CD14-positive monocyte (primary cell): ENCODE measurements at regions not wholly inside any gene's neighbourhood (a gene's known extent, or its start where the extent isn't known, plus 50 kb on each side); places are given as distances from the start of the nearest gene placed in this dataset.

Experiments
- DNase-seq, 3 donors: peaks; one replicate each; pipeline ENCODE4 v3.0.0-alpha.2; 2011 to 2022
- H2AFZ ChIP-seq: 2 replicates; pipeline ENCODE4 v1.6.0; 2012; ENCODE audit warnings: mild to moderate bottlenecking, low read depth, low read length, inconsistent platforms; ENCODE audit not compliant: insufficient read depth, poor library complexity, severe bottlenecking
- H3K27ac ChIP-seq, 2 donors: 1 replicate in 1 of 2; 2 replicates in 1 of 2; pipeline ENCODE4 v1.5.1; 2012 to 2013; ENCODE audit warnings: low read length in 2 of 2, control low read depth in 1 of 2, inconsistent platforms in 1 of 2, low read depth in 1 of 2, mild to moderate bottlenecking in 1 of 2
- H3K27me3 ChIP-seq, 2 donors: one replicate each; pipeline versions ENCODE4 v1.6.0 to v1.6.1; 2011 to 2013; ENCODE audit warnings: low read length in 2 of 2; ENCODE audit not compliant: control insufficient read depth in 2 of 2, insufficient read depth in 2 of 2
- H3K36me3 ChIP-seq, 2 donors: replicated peaks in 1 of 2; 1 replicate in 1 of 2; 2 replicates in 1 of 2; pipeline versions ENCODE4 v1.5.1 to v1.6.1; 2012 to 2013; ENCODE audit warnings: low read length in 2 of 2, control low read depth in 1 of 2, inconsistent platforms in 1 of 2, mild to moderate bottlenecking in 1 of 2; ENCODE audit not compliant: insufficient read depth in 2 of 2, control insufficient read depth in 1 of 2
- H3K4me1 ChIP-seq, 2 donors: 1 replicate in 1 of 2; 2 replicates in 1 of 2; pipeline versions ENCODE4 v1.5.1 to v1.6.1; 2012 to 2013; ENCODE audit warnings: low read length in 2 of 2, control low read depth in 1 of 2, inconsistent platforms in 1 of 2, mild to moderate bottlenecking in 1 of 2, moderate library complexity in 1 of 2; ENCODE audit not compliant: insufficient read depth in 2 of 2, control insufficient read depth in 1 of 2
- H3K4me2 ChIP-seq: replicated peaks from 2 replicates; pipeline ENCODE3; 2012; ENCODE audit warnings: low read length, moderate library complexity, mild to moderate bottlenecking; ENCODE audit not compliant: poor library complexity, severe bottlenecking; ENCODE audit errors: extremely low read depth
- H3K4me3 ChIP-seq, 3 experiments: fragments of 200-600 bp in 1 of 3; sonication (generic) in 1 of 3; replicated peaks in 1 of 3; 1 replicate in 2 of 3; 2 replicates in 1 of 3; pipeline ENCODE4 v1.5.1; 2011 to 2013; ENCODE audit warnings: low read length in 3 of 3, mild to moderate bottlenecking in 3 of 3, control low read depth in 2 of 3, low read depth in 2 of 3, inconsistent platforms in 1 of 3, moderate library complexity in 1 of 3
- H3K79me2 ChIP-seq: 2 replicates; pipeline ENCODE4 v1.6.0; 2012; ENCODE audit warnings: mild to moderate bottlenecking, control low read depth, inconsistent platforms, low read length, moderate library complexity; ENCODE audit not compliant: insufficient read depth
- H3K9ac ChIP-seq: 2 replicates; pipeline ENCODE4 v1.6.0; 2017; ENCODE audit warnings: low read length, mild to moderate bottlenecking; ENCODE audit not compliant: insufficient read depth, poor library complexity, severe bottlenecking
- H3K9me3 ChIP-seq, 2 donors: replicated peaks in 1 of 2; 1 replicate in 1 of 2; 2 replicates in 1 of 2; pipeline versions ENCODE4 v1.5.1 to v1.6.1; 2012 to 2013; ENCODE audit warnings: low read length in 2 of 2, control low read depth in 1 of 2; ENCODE audit not compliant: control insufficient read depth in 1 of 2, insufficient read depth in 1 of 2
- H4K20me1 ChIP-seq: 2 replicates; pipeline ENCODE4 v1.6.0; 2012; ENCODE audit warnings: mild to moderate bottlenecking, low read length, control low read depth, moderate library complexity; ENCODE audit not compliant: insufficient read depth
- H3K27ac Mint-ChIP-seq, 7 donors: one replicate each; pipeline ENCODE4 v1.8.0; 2020; ENCODE audit warnings: mild to moderate bottlenecking in 7 of 7, mixed read lengths in 7 of 7, moderate library complexity in 6 of 7, inconsistent platforms in 2 of 7
- H3K27me3 Mint-ChIP-seq, 3 donors: one replicate each; pipeline ENCODE4 v1.8.0; 2021 to 2022; ENCODE audit warnings: low read depth in 3 of 3, mild to moderate bottlenecking in 3 of 3, mixed read lengths in 3 of 3, moderate library complexity in 3 of 3, inconsistent platforms in 1 of 3
- H3K36me3 Mint-ChIP-seq, 2 donors: one replicate each; pipeline ENCODE4 v1.8.0; 2020; ENCODE audit warnings: mixed read lengths in 2 of 2, inconsistent platforms in 1 of 2, mild to moderate bottlenecking in 1 of 2
- H3K4me1 Mint-ChIP-seq: one replicate; pipeline ENCODE4 v1.8.0; 2020; ENCODE audit warnings: mild to moderate bottlenecking, mixed read lengths
- H3K4me3 Mint-ChIP-seq, 2 donors: one replicate each; pipeline ENCODE4 v1.8.0; 2020; ENCODE audit warnings: mild to moderate bottlenecking in 2 of 2, mixed read lengths in 2 of 2, moderate library complexity in 1 of 2
- H3K9me3 Mint-ChIP-seq, 7 donors: one replicate each; pipeline ENCODE4 v1.8.0; 2020 to 2022; ENCODE audit warnings: mixed read lengths in 7 of 7, mild to moderate bottlenecking in 6 of 7, moderate library complexity in 6 of 7, inconsistent platforms in 2 of 7
- WGBS: methylation state at CpG from one replicate; pipeline ENCODE4 v1.1.5; 2013; ENCODE audit warnings: missing lambda C conversion rate; ENCODE audit not compliant: insufficient coverage; 5-methylcytosine and 5-hydroxymethylcytosine counted together
- intact Hi-C, 2 donors: fragments of 100-400 bp; cut with micrococcal nuclease; formaldehyde crosslinking; loops; one replicate each; pipeline versions ENCODE4 v1.15.0 to v1.15.1; 2023
- TF ChIP-seq, protein P1 (sequence below): fragments of 200-600 bp; IDR thresholded peaks from one replicate; pipeline ENCODE4 v1.8.0; 2022; ENCODE audit warnings: antibody characterized with exemption, mild to moderate bottlenecking

DNA sequence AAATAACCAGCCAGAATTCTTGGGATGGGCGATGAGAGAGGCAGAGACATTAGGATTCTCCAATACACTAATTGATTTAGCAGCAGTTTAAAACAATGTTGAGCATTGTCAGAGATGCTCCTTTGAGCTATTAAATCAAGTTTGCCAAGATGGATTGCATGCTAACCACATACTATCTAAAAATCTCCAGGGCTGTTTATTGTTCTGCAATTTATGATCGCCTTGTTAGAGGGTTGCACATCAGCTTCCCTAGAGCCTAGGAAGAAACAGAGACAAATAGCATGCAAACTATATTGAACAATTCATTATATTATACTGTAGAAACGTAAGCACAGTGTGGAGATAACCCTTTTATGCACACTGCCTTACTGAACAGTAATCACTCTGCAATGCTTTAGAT, 599.9 kb downstream of the SOX5 start:
- H3K4me1 Mint-ChIP-seq = no peaks in the 10 kb centered on the region
- no peak overlapping the region for H3K27ac ChIP-seq
- no peaks in the 10 kb centered on the region for H3K79me2 ChIP-seq
- no peaks in the 10 kb centered on the region for H3K27me3 ChIP-seq
- no peaks in the 10 kb centered on the region for H3K27me3 Mint-ChIP-seq
- H4K20me1 ChIP-seq = no peaks in the 10 kb centered on the region
- no peaks in the 10 kb centered on the region for H3K36me3 Mint-ChIP-seq
- DNase-seq = no peak
- TF ChIP-seq, protein P1, sequence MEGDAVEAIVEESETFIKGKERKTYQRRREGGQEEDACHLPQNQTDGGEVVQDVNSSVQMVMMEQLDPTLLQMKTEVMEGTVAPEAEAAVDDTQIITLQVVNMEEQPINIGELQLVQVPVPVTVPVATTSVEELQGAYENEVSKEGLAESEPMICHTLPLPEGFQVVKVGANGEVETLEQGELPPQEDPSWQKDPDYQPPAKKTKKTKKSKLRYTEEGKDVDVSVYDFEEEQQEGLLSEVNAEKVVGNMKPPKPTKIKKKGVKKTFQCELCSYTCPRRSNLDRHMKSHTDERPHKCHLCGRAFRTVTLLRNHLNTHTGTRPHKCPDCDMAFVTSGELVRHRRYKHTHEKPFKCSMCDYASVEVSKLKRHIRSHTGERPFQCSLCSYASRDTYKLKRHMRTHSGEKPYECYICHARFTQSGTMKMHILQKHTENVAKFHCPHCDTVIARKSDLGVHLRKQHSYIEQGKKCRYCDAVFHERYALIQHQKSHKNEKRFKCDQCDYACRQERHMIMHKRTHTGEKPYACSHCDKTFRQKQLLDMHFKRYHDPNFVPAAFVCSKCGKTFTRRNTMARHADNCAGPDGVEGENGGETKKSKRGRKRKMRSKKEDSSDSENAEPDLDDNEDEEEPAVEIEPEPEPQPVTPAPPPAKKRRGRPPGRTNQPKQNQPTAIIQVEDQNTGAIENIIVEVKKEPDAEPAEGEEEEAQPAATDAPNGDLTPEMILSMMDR = no peak
- H3K9me3 Mint-ChIP-seq = peaks cover 0 to 10% (median 2%) of the 10 kb centered on the region in 7 donors
- no peak overlapping the region for H3K9ac ChIP-seq
- no peaks in the 10 kb centered on the region for H3K36me3 ChIP-seq
- H3K4me3 Mint-ChIP-seq = no peak overlapping the region
- H2AFZ ChIP-seq = no peak overlapping the region
- H3K4me2 ChIP-seq = no peak overlapping the region
- H3K9me3 ChIP-seq = peaks cover 2 to 4% of the 10 kb centered on the region in 2 donors
- no peak overlapping the region for H3K27ac Mint-ChIP-seq
- intact Hi-C loops = no loop called here
- WGBS = no CpG with 5 or more reads among the region's 3 CpGs
- no peaks in the 10 kb centered on the region for H3K4me1 ChIP-seq
- no peak overlapping the region for H3K4me3 ChIP-seq

DNA sequence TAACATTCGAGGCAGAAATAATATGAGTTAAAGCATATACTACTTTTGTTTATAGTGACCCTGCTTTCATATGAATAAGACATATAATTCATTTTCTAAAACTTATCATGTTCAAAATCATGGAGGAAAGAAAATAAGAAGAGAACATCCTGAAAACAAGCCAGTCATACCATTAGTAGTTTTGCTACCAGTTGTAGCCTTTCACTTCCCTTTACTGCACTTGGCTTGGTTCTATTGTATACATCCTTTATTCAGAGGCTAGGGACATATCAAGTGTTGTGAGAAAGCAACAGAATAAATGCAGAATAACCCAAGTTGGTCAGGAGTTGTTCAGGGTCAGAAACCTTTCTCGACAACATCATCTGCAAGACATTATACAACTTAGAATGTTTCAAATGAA, 598.7 kb downstream of the SOX5 start:
- Histone ChIP-seq H3K4me3 (no peak overlapping the region), H3K79me2 (no peaks in the 10 kb centered on the region), H4K20me1 (no peaks in the 10 kb centered on the region), H3K9me3 (peaks cover 0 to under 1% of the 10 kb centered on the region in 2 donors), H3K4me2 (no peak overlapping the region), H3K4me1 (no peaks in the 10 kb centered on the region), H3K9ac (no peak overlapping the region), H3K27ac (no peak overlapping the region), H2AFZ (no peak overlapping the region), H3K36me3 (no peaks in the 10 kb centered on the region), H3K27me3 (no peaks in the 10 kb centered on the region)
- intact Hi-C loops = no loop called here
- TF ChIP-seq, protein P1 = no peak
- no CpG with 5 or more reads among the region's 2 CpGs for WGBS
- H3K27ac Mint-ChIP-seq = no peak overlapping the region
- H3K36me3 Mint-ChIP-seq = no peaks in the 10 kb centered on the region
- H3K27me3 Mint-ChIP-seq = no peaks in the 10 kb centered on the region
- H3K4me3 Mint-ChIP-seq = no peak overlapping the region
- H3K4me1 Mint-ChIP-seq = no peaks in the 10 kb centered on the region
- peaks cover 0 to 7% (median 2%) of the 10 kb centered on the region in 7 donors for H3K9me3 Mint-ChIP-seq
- no peak for DNase-seq
